ENCODE measurements at regions not wholly inside any gene's neighbourhood (a gene's known extent, or its start where the extent isn't known, plus 50 kb on each side); places are given as distances from the start of the nearest gene placed in this dataset.
A peak's percentile ranks its signal among the peaks of the same experiment; 100 is the strongest.

GRCh38 chr5:2335733-2336515, 415.6 kb downstream of the IRX2 start:
- H3K27ac ChIP-seq (ENCODE audit: low read depth, low read length), result no peak overlapping the region
- H3K4me2 ChIP-seq (ENCODE audit: insufficient read depth in 1 of 2, low read depth in 2 of 2, low read length in 2 of 2), result no peak overlapping the region
- H3K23me2 ChIP-seq (ENCODE audit: low read depth, low read length), result no peaks in the 10 kb centered on the region
- H2AFZ ChIP-seq (ENCODE audit: low read length), result no peak overlapping the region
- no peak overlapping the region for H3K23ac ChIP-seq (ENCODE audit: insufficient read length)
- no peak overlapping the region for H4K8ac ChIP-seq (ENCODE audit: extremely low read depth, insufficient read depth, low read length)
- DNase-seq (ENCODE audit: low read depth in 1 of 2, low spot score in 2 of 2), result no peak
- peaks cover 0 to 12% (median under 1%) of the 10 kb centered on the region in 4 experiments; a peak in 1 of 7 replicates for H3K4me1 ChIP-seq (replicated peaks in 1 of 4; ENCODE audit: control insufficient read depth in 3 of 4, insufficient read depth in 4 of 4, low read length in 3 of 4)
- 0 out of 2 replicates have a peak, but pooled peaks cover 2% of the 10 kb centered on the region for H3K79me1 ChIP-seq (ENCODE audit: low read depth, low read length)
- H3K18ac ChIP-seq (ENCODE audit: extremely low read depth, low read length), result peak overlapping the region; percentile 38; the same call in 1 of the 2 replicates
- no peak overlapping the region for H4K5ac ChIP-seq (ENCODE audit: insufficient read length, low read depth, low read length)
- no peak overlapping the region for H3K4ac ChIP-seq (replicated peaks; ENCODE audit: insufficient read length, low read depth, low read length)
- no peak overlapping the region for H3K4me3 ChIP-seq (ENCODE audit: extremely low read depth in 1 of 4, insufficient read depth in 2 of 4, low read depth in 3 of 4, low read length in 4 of 4)
- H2BK5ac ChIP-seq (ENCODE audit: low read depth, low read length), result no peak overlapping the region
- 91% methylated on average over 13 of the region's 13 CpGs; no CpG with 5 or more reads in 1 of the 2 experiments for WGBS, 2 experiments (ENCODE audit: extremely low coverage in 1 of 2, insufficient coverage in 1 of 2, insufficient read length in 1 of 2, insufficient replicate concordance in 2 of 2, low coverage in 1 of 2, low lambda C conversion rate in 2 of 2, missing lambda C conversion rate in 1 of 2)
- H3K9ac ChIP-seq (replicated peaks in 1 of 4; ENCODE audit: extremely low read depth in 1 of 4, low read depth in 3 of 4, low read length in 3 of 4), result no peak overlapping the region
- no peak overlapping the region for H2AK5ac ChIP-seq (ENCODE audit: low read depth, low read length)
- no peak overlapping the region for H2BK120ac ChIP-seq (replicated peaks; ENCODE audit: low read depth, low read length)
- no peaks in the 10 kb centered on the region; a peak in 1 of 4 replicates for H3K79me2 ChIP-seq (ENCODE audit: control insufficient read depth in 1 of 2, insufficient read depth in 2 of 2, low read length in 2 of 2)
- H3K27me3 ChIP-seq (replicated peaks in 1 of 4; ENCODE audit: control insufficient read depth in 3 of 4, extremely low read depth in 1 of 4, insufficient read depth in 3 of 4, low read length in 3 of 4), result no peaks in the 10 kb centered on the region; a peak in 1 of 7 replicates
- CTCF ChIA-PET (ENCODE audit: partially characterized antibody), result no interaction called here
- no peak overlapping the region for H3K14ac ChIP-seq (ENCODE audit: insufficient read length)
- no peak for FAIRE-seq
- H4K91ac ChIP-seq (replicated peaks; ENCODE audit: insufficient read length, low read length), result peak overlapping the region; percentile 56
- H3K36me3 ChIP-seq (ENCODE audit: control insufficient read depth in 2 of 4, insufficient read depth in 4 of 4, low read length in 3 of 4), result no peaks in the 10 kb centered on the region; a peak in 2 of 8 replicates
- no peak overlapping the region for H2BK20ac ChIP-seq (ENCODE audit: low read length)
- H2BK12ac ChIP-seq (ENCODE audit: low read depth, low read length), result no peak overlapping the region
- no peak for TF ChIP-seq EGR1 (IDR thresholded peaks at IDR 0.05; ENCODE audit: borderline replicate concordance, low read depth, low read length)
- TF ChIP-seq CHD2 (IDR thresholded peaks at IDR 0.05; ENCODE audit: low read length), result no peak
- no peak for TF ChIP-seq JUND (IDR thresholded peaks at IDR 0.05; ENCODE audit: low read length)
- TF ChIP-seq SIX5 (IDR thresholded peaks at IDR 0.05; ENCODE audit: low read depth, low read length), result no peak
- no peak for TF ChIP-seq BACH1 (IDR thresholded peaks at IDR 0.05; ENCODE audit: low read length)
- no peak for TF ChIP-seq EP300 (IDR thresholded peaks at IDR 0.05; ENCODE audit: borderline replicate concordance in 1 of 2, low read depth in 2 of 2, low read length in 2 of 2)
- H3K9me3 ChIP-seq (ENCODE audit: insufficient read depth in 2 of 2, low read depth in 1 of 2, low read length in 1 of 2), result no peaks in the 10 kb centered on the region
- H3K56ac ChIP-seq (replicated peaks; ENCODE audit: insufficient read length, low read depth, low read length), result no peak overlapping the region
- H4K20me1 ChIP-seq (replicated peaks in 1 of 2; ENCODE audit: control insufficient read depth in 1 of 2, insufficient read depth in 2 of 2, low read length in 2 of 2), result peaks cover 0 to 6% of the 10 kb centered on the region in 2 experiments
- H2BK15ac ChIP-seq (ENCODE audit: low read length), result no peak overlapping the region
- POLR2A ChIA-PET (ENCODE audit: partially characterized antibody), result no interaction called here

Data from H1 (cell line).